ENCODE measurements at regions not wholly inside any gene's neighbourhood (a gene's known extent, or its start where the extent isn't known, plus 50 kb on each side); places are given as distances from the start of the nearest gene placed in this dataset.

DNA sequence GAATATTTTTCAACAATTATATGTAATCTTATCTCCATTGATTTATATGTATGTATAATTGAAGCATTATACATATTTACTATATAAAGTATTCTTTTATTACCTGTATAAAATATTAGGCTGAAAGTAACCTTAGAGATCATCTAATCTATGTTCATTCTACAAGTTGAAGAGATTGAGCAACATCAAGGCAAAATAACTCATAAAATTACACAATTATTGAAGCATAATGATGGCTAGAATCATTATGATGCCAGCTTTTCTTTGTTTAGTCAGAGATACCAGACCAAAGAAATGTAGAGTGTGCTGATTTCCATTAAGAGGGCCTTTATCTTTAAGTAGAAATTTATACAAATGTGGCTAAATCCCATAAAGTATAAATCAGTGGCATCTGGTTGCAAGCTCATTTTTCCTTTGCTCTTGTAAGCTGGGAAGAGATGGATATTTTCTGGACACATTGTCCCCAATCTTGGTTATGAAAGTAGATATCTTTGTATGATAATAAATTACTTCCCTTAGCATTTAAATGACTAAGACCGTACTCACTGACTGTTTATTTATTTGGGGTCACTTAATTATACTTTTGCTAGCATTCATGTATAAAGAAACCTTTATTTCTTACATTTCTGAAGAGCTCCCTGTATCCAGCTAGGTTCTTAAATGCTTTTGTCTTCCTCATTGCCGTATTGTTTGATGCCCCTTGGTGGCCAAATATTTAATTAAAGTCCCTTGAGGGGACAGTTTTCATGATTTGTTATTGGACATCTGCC is 339.8 kb downstream of the PCDH7 start:
- DNase-seq, result no peak
- H3K36me3 Mint-ChIP-seq (ENCODE audit: low read depth), result no peaks in the 10 kb centered on the region
- H3K4me3 Mint-ChIP-seq, result no peak overlapping the region
- TF ChIP-seq, protein P1, sequence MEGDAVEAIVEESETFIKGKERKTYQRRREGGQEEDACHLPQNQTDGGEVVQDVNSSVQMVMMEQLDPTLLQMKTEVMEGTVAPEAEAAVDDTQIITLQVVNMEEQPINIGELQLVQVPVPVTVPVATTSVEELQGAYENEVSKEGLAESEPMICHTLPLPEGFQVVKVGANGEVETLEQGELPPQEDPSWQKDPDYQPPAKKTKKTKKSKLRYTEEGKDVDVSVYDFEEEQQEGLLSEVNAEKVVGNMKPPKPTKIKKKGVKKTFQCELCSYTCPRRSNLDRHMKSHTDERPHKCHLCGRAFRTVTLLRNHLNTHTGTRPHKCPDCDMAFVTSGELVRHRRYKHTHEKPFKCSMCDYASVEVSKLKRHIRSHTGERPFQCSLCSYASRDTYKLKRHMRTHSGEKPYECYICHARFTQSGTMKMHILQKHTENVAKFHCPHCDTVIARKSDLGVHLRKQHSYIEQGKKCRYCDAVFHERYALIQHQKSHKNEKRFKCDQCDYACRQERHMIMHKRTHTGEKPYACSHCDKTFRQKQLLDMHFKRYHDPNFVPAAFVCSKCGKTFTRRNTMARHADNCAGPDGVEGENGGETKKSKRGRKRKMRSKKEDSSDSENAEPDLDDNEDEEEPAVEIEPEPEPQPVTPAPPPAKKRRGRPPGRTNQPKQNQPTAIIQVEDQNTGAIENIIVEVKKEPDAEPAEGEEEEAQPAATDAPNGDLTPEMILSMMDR (IDR thresholded peaks at IDR 0.05), result no peak
- peaks cover 14% of the 10 kb centered on the region; the same call in 1 of the 2 replicates for H3K9me3 Mint-ChIP-seq
- H3K27me3 Mint-ChIP-seq (ENCODE audit: insufficient read depth), result no peaks in the 10 kb centered on the region
- H3K4me1 Mint-ChIP-seq (ENCODE audit: low read depth), result no peaks in the 10 kb centered on the region
- no peak overlapping the region for H3K27ac Mint-ChIP-seq

DNA sequence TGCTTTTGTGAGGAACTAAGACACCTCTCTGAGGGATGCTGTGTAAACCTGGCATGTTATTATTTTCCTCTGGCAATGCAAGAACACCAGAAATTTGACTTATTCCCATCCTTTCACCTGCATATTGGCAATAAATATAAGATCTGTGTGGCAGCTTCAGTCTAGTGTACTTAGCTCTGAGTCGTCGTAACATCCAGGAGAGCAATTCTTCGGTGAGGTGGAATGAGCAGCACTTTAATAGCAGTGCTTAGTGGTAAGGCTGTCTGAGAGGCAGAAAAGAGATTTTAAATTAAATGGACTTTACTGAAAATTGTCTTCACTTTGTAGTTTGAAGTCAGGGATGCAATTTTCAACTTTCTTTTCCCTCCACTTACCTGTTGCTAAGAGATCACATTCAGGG is 344.9 kb downstream of the PCDH7 start:
- Mint-ChIP-seq H3K4me3 (no peak overlapping the region), H3K9me3 (peaks cover 15% of the 10 kb centered on the region), H3K27ac (no peak overlapping the region), H3K36me3 (ENCODE audit: low read depth) (no peaks in the 10 kb centered on the region), H3K4me1 (ENCODE audit: low read depth) (no peaks in the 10 kb centered on the region), H3K27me3 (ENCODE audit: insufficient read depth) (no peaks in the 10 kb centered on the region)
- DNase-seq, result no peak
- TF ChIP-seq, protein P1 (IDR thresholded peaks at IDR 0.05), result no peak

GRCh38 chr4:31068257-31069075 is 348.3 kb downstream of the PCDH7 start:
- no peaks in the 10 kb centered on the region for H3K27me3 Mint-ChIP-seq (ENCODE audit: insufficient read depth)
- peaks cover 19% of the 10 kb centered on the region for H3K9me3 Mint-ChIP-seq
- H3K27ac Mint-ChIP-seq, result no peak overlapping the region
- no peaks in the 10 kb centered on the region for H3K36me3 Mint-ChIP-seq (ENCODE audit: low read depth)
- H3K4me3 Mint-ChIP-seq, result no peak overlapping the region
- DNase-seq, result no peak
- TF ChIP-seq, protein P1 (IDR thresholded peaks at IDR 0.05), result no peak
- H3K4me1 Mint-ChIP-seq (ENCODE audit: low read depth), result no peaks in the 10 kb centered on the region

- TF ChIP-seq, protein P1 (IDR thresholded peaks at IDR 0.05), result no peak
- no peak for DNase-seq
- H3K4me3 Mint-ChIP-seq, result no peak overlapping the region
- H3K27ac Mint-ChIP-seq, result no peak overlapping the region
- no peaks in the 10 kb centered on the region for H3K27me3 Mint-ChIP-seq (ENCODE audit: insufficient read depth)
- H3K9me3 Mint-ChIP-seq, result peaks cover 19% of the 10 kb centered on the region
- H3K36me3 Mint-ChIP-seq (ENCODE audit: low read depth), result no peaks in the 10 kb centered on the region
- H3K4me1 Mint-ChIP-seq (ENCODE audit: low read depth), result no peaks in the 10 kb centered on the region
Observed at GRCh38 chr4:31069151-31069550, 349.0 kb downstream of the PCDH7 start.

DNA sequence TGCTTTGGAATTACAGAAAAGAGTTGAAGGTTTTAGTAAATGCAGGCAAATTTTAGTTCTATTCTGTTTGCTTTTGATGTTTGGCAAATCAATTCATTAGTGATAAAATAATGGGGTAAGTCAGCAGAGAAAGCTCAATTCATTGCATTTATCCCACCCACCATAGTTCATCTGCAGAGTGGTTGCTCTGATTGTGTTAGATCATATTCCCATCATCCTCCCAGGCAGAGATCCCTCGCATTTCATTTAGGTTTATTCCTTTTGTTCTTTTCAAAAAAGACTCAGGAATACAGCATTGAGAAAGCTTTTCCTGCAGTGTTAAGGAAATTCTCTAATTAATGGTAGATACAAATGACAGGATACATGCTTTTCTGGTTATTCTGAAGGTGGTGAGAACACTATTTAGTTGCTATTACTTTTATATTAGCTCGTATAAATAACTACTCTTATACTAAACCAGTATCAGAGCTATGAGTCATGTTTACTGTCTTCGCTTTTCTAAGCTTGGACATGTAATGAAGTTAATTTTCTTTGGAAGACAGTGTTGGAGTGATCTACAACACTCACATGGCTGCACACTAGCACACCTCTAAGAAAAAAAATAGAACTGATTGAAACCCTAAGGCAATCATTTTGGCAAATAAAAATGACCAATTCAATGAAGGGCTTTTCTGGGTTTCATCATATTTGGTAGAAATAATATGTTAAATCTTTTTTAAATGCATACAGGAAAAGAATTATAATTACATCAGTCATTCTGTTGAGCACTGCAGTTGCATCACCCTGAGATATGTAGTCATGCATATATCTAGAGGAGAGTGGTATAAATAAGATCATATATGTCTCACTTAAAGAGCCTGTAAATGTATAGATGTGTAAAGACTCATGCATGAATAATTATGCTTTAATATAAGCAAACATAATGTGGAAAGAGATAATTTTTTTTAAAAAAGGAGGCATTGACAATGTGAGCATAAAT is 351.6 kb downstream of the PCDH7 start:
- no peak overlapping the region for H3K4me3 Mint-ChIP-seq
- no peak overlapping the region for H3K27ac Mint-ChIP-seq
- H3K36me3 Mint-ChIP-seq (ENCODE audit: low read depth), result no peaks in the 10 kb centered on the region
- H3K4me1 Mint-ChIP-seq (ENCODE audit: low read depth), result no peaks in the 10 kb centered on the region
- TF ChIP-seq, protein P1 (IDR thresholded peaks at IDR 0.05), result no peak
- H3K9me3 Mint-ChIP-seq, result peaks cover 29% of the 10 kb centered on the region
- no peak for DNase-seq
- H3K27me3 Mint-ChIP-seq (ENCODE audit: insufficient read depth), result no peaks in the 10 kb centered on the region

Measured in HFFc6 (cell line).